ENCODE measurements at regions not wholly inside any gene's neighbourhood (a gene's known extent, or its start where the extent isn't known, plus 50 kb on each side); places are given as distances from the start of the nearest gene placed in this dataset.

DNA sequence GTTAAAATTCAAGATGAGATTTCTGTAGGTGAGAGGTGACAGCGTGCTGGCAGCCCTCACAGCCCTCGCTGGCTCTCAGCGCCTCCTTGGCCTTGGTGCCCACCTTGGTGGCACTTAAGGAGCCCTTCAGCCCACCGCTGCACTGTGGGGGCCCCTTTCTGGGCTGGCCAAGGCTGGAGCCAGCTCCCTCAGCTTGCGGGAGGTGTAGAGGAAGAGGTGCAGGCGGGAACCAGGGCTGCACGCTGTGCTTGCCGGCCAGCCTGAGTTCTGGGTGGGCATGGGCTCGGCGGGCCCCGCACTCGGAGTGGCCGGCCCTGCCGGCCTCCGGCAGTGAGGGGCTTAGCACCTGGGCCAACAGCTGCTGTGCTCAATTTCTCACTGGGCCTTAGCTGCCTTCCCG is 320.0 kb upstream of the VWC2 start:
- POLR2A ChIA-PET = no interaction called here
- CTCF ChIA-PET = interaction anchor here (1.6 kb wide), 1 partner anchor 12 kb away, joined by 4 read pairs; no protein-coding TSS in a partner anchor
- no peak for DNase-seq (ENCODE audit: extremely low spot score)
- TF ChIP-seq, protein P1, sequence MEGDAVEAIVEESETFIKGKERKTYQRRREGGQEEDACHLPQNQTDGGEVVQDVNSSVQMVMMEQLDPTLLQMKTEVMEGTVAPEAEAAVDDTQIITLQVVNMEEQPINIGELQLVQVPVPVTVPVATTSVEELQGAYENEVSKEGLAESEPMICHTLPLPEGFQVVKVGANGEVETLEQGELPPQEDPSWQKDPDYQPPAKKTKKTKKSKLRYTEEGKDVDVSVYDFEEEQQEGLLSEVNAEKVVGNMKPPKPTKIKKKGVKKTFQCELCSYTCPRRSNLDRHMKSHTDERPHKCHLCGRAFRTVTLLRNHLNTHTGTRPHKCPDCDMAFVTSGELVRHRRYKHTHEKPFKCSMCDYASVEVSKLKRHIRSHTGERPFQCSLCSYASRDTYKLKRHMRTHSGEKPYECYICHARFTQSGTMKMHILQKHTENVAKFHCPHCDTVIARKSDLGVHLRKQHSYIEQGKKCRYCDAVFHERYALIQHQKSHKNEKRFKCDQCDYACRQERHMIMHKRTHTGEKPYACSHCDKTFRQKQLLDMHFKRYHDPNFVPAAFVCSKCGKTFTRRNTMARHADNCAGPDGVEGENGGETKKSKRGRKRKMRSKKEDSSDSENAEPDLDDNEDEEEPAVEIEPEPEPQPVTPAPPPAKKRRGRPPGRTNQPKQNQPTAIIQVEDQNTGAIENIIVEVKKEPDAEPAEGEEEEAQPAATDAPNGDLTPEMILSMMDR (IDR thresholded peaks at IDR 0.05; ENCODE audit: control extremely low read depth, extremely low read depth, low read depth, missing control alignments) = no peak

DNA sequence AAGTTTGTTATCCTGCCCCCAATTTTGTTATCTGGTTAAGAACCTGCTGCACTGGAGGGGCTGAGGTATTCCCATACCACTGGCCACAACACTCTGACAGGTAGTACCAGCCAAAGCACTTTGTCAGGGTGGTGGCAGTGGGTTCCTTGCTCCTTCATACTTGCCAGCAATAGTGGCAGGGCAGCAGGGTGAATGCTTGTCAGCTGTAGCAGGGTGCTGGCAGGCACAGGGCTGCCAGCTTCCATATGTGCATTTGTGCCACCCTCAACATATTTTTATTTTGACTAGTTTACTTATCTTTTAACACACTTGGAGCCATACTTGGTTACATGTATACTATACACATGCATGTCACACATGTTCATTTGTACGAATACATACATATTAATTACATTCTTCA is 294.0 kb upstream of the VWC2 start:
- POLR2A ChIA-PET = no interaction called here
- no peak for DNase-seq (ENCODE audit: extremely low spot score)
- CTCF ChIA-PET = no interaction called here
- TF ChIP-seq, protein P1 (IDR thresholded peaks at IDR 0.05; ENCODE audit: control extremely low read depth, extremely low read depth, low read depth, missing control alignments) = no peak

DNA sequence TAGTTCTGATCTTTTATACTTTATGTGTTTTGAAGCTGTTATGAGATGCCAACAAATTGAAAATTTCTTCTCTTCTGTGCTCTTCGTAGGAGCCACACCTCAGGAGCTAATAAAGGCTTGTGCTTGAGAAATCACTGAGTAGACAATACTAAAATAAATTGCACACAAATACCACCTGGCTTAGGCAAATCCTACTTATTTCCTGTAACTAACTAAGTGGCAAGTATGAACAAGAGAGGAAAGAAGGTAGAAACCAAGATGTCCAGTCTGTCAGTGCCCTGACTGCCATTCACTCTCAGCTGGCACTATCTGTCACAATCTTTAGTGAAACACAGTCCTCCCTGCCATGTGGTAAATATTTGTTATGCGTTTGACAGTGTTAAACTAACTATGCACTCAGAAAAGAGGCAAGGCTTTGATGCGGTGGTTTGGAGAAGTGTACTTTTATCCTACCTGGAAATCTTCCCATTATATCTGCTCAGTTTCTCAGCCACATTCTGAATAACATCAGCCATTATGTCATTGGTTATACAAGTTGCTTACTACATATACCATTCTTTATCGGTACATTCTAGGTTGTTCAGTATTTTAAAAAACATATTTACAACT is 293.4 kb upstream of the VWC2 start:
- POLR2A ChIA-PET = no interaction called here
- DNase-seq (ENCODE audit: extremely low spot score) = no peak
- TF ChIP-seq, protein P1 (IDR thresholded peaks at IDR 0.05; ENCODE audit: control extremely low read depth, extremely low read depth, low read depth, missing control alignments) = no peak
- CTCF ChIA-PET = no interaction called here

DNA sequence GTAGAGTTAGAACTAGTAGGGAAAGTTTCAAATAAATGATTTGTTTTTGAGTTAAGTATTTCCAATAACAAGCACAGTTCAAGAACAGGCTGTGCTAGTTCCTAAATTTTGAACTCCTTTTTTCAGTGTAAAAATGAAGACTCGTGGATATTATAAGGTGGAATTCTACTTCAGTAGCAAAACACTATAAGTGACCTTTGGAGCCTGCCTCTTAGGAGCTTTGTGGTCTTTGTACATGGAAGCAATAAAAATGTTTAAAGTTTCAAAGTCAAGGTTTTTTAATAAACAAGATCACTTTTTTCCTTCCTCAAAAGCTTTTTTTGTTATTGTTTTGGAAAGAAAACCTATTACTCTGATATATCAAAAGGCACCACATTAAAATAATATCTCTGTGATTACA is 292.4 kb upstream of the VWC2 start:
- CTCF ChIA-PET = no interaction called here
- no peak for DNase-seq (ENCODE audit: extremely low spot score)
- POLR2A ChIA-PET = no interaction called here
- TF ChIP-seq, protein P1 (IDR thresholded peaks at IDR 0.05; ENCODE audit: control extremely low read depth, extremely low read depth, low read depth, missing control alignments) = no peak

DNA sequence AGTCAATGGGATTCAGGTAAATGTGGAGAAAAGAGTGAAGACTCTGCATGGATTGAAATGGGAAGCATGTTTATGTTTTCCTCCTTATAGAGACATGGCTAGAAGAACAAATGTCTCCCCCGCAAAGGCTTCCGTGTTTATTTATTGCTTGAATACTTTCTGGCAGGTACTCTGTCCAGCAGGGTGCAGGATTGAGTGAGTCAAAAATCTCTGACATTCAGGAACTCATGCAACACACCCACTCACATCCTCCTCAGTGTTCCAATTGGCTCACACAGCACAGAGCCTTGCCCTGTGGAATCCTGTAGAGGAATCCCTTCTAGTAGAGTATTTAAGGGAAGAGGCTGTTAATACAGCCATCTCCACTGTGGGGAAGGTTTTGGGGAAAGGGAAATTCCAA is 290.3 kb upstream of the VWC2 start:
- CTCF ChIA-PET = interaction anchor here (1.3 kb wide), 1 partner anchor 308 kb away, joined by 3 read pairs; no protein-coding TSS in a partner anchor
- no peak for DNase-seq (ENCODE audit: extremely low spot score)
- TF ChIP-seq, protein P1 (IDR thresholded peaks at IDR 0.05; ENCODE audit: control extremely low read depth, extremely low read depth, low read depth, missing control alignments) = peak; percentile 25
- POLR2A ChIA-PET = no interaction called here

DNA sequence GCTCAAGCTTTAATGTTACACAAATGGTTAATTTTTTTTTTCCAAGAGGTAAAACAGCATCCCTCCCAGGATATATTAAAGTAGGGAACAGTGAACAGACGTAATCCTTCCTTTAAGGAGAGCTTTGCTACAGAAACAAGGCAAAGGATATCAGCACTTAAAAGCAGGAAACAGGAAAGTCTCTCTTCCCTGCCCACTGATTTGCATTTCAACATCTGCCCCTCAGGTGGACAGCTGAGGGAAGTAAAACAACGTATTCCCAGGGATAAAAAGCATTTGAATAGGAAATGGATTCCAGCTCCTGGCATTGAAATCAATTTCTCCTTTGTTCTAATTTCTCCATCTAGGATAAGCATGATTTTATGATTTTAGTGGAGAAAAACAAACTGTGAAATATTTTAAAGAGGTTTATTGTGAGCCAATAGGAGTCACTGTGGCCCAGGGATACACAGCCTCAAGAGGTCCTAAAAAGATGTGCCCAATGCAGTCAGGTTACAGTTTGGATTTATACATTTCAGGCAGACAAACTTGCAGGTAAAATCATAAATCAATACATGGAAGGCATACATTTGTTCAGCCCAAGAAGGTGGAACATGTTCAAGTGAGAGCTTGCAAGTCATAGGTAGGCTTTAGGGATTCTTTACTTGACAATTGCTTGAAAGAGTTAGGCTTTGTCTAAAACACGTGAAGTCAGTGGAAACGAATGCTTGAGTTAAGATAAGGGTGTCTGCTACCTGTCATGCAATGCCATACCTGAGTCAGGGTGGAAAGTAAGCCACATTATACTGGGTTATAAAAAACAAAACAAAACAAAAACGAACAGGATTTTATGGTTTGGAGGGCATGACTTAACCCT is 286.2 kb upstream of the VWC2 start:
- ChIA-PET CTCF (interaction anchor here (1.1 to 1.6 kb wide), 3 partner anchors 13 to 304 kb away, joined by 3 to 5 read pairs (median 3); no protein-coding TSS in a partner anchor), POLR2A (no interaction called here)
- DNase-seq (ENCODE audit: extremely low spot score) = no peak
- TF ChIP-seq, protein P1 (IDR thresholded peaks at IDR 0.05; ENCODE audit: control extremely low read depth, extremely low read depth, low read depth, missing control alignments) = no peak
